ENCODE measurements at regions not wholly inside any gene's neighbourhood (a gene's known extent, or its start where the extent isn't known, plus 50 kb on each side); places are given as distances from the start of the nearest gene placed in this dataset.
A peak's percentile ranks its signal among the peaks of the same experiment; 100 is the strongest.
"Not testable (repeated sequence)": the region's sequence is repeated elsewhere in the genome, so short reads cannot be mapped to it uniquely, and the experiment has no call there.

GRCh38 chr14:51357250-51357649, 117.2 kb downstream of the TMX1 start:
- TF ChIP-seq CTCF (IDR thresholded peaks at IDR 0.05; ENCODE audit: insufficient read depth, low read depth, low read length, missing control alignments): no peak
- H3K4me3 ChIP-seq (ENCODE audit: low read length): no peak overlapping the region

GRCh38 chr14:51360592-51360991, 120.5 kb downstream of the TMX1 start:
- DNase-seq (ENCODE audit: low read depth): no peak
- H3K4me3 ChIP-seq (ENCODE audit: low read length): no peak overlapping the region
- TF ChIP-seq CTCF (IDR thresholded peaks at IDR 0.05; ENCODE audit: insufficient read depth, low read depth, low read length, missing control alignments): no peak

More at GRCh38 chr14:51357250-51357649, 117.2 kb downstream of the TMX1 start:
- DNase-seq (ENCODE audit: low read depth): peak; percentile 56

- H3K4me3 ChIP-seq (ENCODE audit: low read length): no peak overlapping the region
- no peak for TF ChIP-seq CTCF (IDR thresholded peaks at IDR 0.05; ENCODE audit: insufficient read depth, low read depth, low read length, missing control alignments)
- DNase-seq (ENCODE audit: low read depth): peak; percentile 62
Observed at GRCh38 chr14:51365241-51365965, 125.4 kb downstream of the TMX1 start.

- DNase-seq (ENCODE audit: low read depth); H3K4me3 ChIP-seq (ENCODE audit: low read length): not testable (repeated sequence)
Observed at GRCh38 chr14:51366460-51366859, 126.4 kb downstream of the TMX1 start.

- DNase-seq (ENCODE audit: low read depth): peak; percentile 58
- H3K4me3 ChIP-seq (ENCODE audit: low read length): not testable (repeated sequence)
Observed at GRCh38 chr14:51366866-51367599, 127.0 kb downstream of the TMX1 start.

- peak; percentile 39 for DNase-seq (ENCODE audit: low read depth)
- H3K4me3 ChIP-seq (ENCODE audit: low read length): no peak overlapping the region
- TF ChIP-seq CTCF (IDR thresholded peaks at IDR 0.05; ENCODE audit: insufficient read depth, low read depth, low read length, missing control alignments): no peak
Observed at GRCh38 chr14:51367600-51367931, 127.5 kb downstream of the TMX1 start.

GRCh38 chr14:51368721-51369163, 128.7 kb downstream of the TMX1 start:
- peak; percentile 68 for DNase-seq (ENCODE audit: low read depth)
- no peak overlapping the region for H3K4me3 ChIP-seq (ENCODE audit: low read length)
- TF ChIP-seq CTCF (IDR thresholded peaks at IDR 0.05; ENCODE audit: insufficient read depth, low read depth, low read length, missing control alignments): no peak

GRCh38 chr14:51369814-51370213, 129.8 kb downstream of the TMX1 start:
- peak; percentile 7 for TF ChIP-seq CTCF (IDR thresholded peaks at IDR 0.05; ENCODE audit: insufficient read depth, low read depth, low read length, missing control alignments)
- DNase-seq (ENCODE audit: low read depth): no peak
- no peak overlapping the region for H3K4me3 ChIP-seq (ENCODE audit: low read length)

Data from epithelial cell of esophagus (primary cell).